Endodermal cell (in vitro differentiated cells): ENCODE measurements at regions not wholly inside any gene's neighbourhood (a gene's known extent, or its start where the extent isn't known, plus 50 kb on each side); places are given as distances from the start of the nearest gene placed in this dataset.

ENCODE experiments used
- DNase-seq: peaks from one replicate; pipeline ENCODE4 v3.0.0-alpha.2; 2017
- H3K27ac ChIP-seq: 2 replicates; pipeline ENCODE4 v1.5.1; 2013; ENCODE audit warnings: mild to moderate bottlenecking, low read depth, low read length, moderate library complexity
- H3K27me3 ChIP-seq: 2 replicates; pipeline ENCODE4 v1.6.1; 2013; ENCODE audit warnings: mild to moderate bottlenecking, low read length, moderate library complexity; ENCODE audit not compliant: insufficient read depth, control insufficient read depth, poor library complexity, severe bottlenecking
- H3K36me3 ChIP-seq: 2 replicates; pipeline ENCODE4 v1.7.0; 2013; ENCODE audit warnings: mild to moderate bottlenecking, low read length, moderate library complexity; ENCODE audit not compliant: control insufficient read depth, insufficient read depth
- H3K4me1 ChIP-seq: one replicate; pipeline ENCODE4 v1.7.0; 2013; ENCODE audit warnings: low read length; ENCODE audit not compliant: control insufficient read depth, insufficient read depth
- H3K4me3 ChIP-seq: 2 replicates; pipeline ENCODE4 v1.5.1; 2013; ENCODE audit warnings: mild to moderate bottlenecking, low read length, moderate library complexity
- H3K9ac ChIP-seq: 2 replicates; pipeline ENCODE4 v1.6.1; 2013; ENCODE audit warnings: mild to moderate bottlenecking, low read length, moderate library complexity; ENCODE audit not compliant: poor library complexity, severe bottlenecking; ENCODE audit errors: extremely low read depth
- H3K9me3 ChIP-seq: 2 replicates; pipeline ENCODE4 v1.6.1; 2013; ENCODE audit warnings: mild to moderate bottlenecking, low read length, moderate library complexity; ENCODE audit not compliant: control insufficient read depth
- H3K27ac Mint-ChIP-seq: 2 replicates; pipeline ENCODE4 v1.8.0; 2020; ENCODE audit warnings: mixed read lengths
- H3K27me3 Mint-ChIP-seq: 2 replicates; pipeline ENCODE4 v1.8.0; 2021; ENCODE audit warnings: mild to moderate bottlenecking, mixed read lengths; ENCODE audit not compliant: insufficient read depth
- H3K36me3 Mint-ChIP-seq: 2 replicates; pipeline ENCODE4 v1.8.0; 2020; ENCODE audit warnings: low read depth, mixed read lengths
- H3K4me1 Mint-ChIP-seq: 2 replicates; pipeline ENCODE4 v1.8.0; 2020; ENCODE audit warnings: mixed read lengths
- H3K4me3 Mint-ChIP-seq: 2 replicates; pipeline ENCODE4 v1.8.0; 2020; ENCODE audit warnings: mild to moderate bottlenecking, moderate library complexity, mixed read lengths
- H3K9me3 Mint-ChIP-seq: 2 replicates; pipeline ENCODE4 v1.8.0; 2020; ENCODE audit warnings: mild to moderate bottlenecking, mixed read lengths
- CTCF ChIP-seq: fragments of 200-600 bp; sonication (generic); conservative IDR thresholded peaks from 2 replicates; pipeline ENCODE4 v1.5.0; 2021; ENCODE audit warnings: antibody characterized with exemption, mild to moderate bottlenecking
- WGBS, 2 experiments: methylation state at CpG; one replicate each; pipeline versions ENCODE4 v1.1.5 to v1.1.7; 2013; ENCODE audit warnings: missing lambda C conversion rate in 2 of 2, mixed read lengths in 1 of 2; ENCODE audit not compliant: insufficient coverage in 1 of 2, insufficient read length in 1 of 2; 5-methylcytosine and 5-hydroxymethylcytosine counted together

GRCh38 chr4:138756519-138756918, 259.1 kb upstream of the NOCT start:
- Mint-ChIP-seq H3K27ac (no peak overlapping the region), H3K27me3 (no peaks in the 10 kb centered on the region), H3K9me3 (peaks cover 20% of the 10 kb centered on the region), H3K4me1 (peaks cover 8% of the 10 kb centered on the region), H3K36me3 (peaks cover 3% of the 10 kb centered on the region), H3K4me3 (no peak overlapping the region)
- Histone ChIP-seq H3K9me3 (peaks cover 17% of the 10 kb centered on the region), H3K27ac (no peak overlapping the region), H3K27me3 (no peaks in the 10 kb centered on the region), H3K4me1 (no peaks in the 10 kb centered on the region), H3K4me3 (no peak overlapping the region), H3K9ac (no peak overlapping the region), H3K36me3 (no peaks in the 10 kb centered on the region)
- no peak for TF ChIP-seq CTCF
- DNase-seq, result no peak

DNA sequence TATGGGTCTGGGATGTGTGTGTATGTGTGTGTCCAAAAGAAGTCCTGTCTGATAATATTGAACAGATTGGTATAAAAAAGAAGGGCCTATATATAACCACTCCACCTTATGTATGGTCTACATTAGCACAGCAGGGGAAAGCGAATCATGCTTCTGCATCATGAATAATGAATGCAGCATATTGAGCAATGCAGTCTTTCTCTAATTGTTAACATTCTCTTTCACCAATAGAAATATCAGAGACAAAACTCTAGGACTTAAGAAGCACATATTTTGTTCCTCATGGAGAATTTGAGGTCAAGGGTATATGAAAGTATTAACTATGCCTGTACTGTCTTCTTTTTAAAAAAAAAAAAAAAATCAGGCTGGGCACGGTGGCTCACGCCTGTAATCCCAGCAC, 264.3 kb upstream of the NOCT start:
- 91 to 100% methylated on average over 1 of the region's 3 CpGs for WGBS, 2 experiments
- no peak overlapping the region for H3K27ac Mint-ChIP-seq
- Histone ChIP-seq H3K9me3 (peaks cover 28% of the 10 kb centered on the region), H3K36me3 (no peaks in the 10 kb centered on the region), H3K9ac (no peak overlapping the region), H3K4me3 (no peak overlapping the region), H3K27me3 (no peaks in the 10 kb centered on the region), H3K27ac (no peak overlapping the region), H3K4me1 (no peaks in the 10 kb centered on the region)
- no peak for DNase-seq
- no peaks in the 10 kb centered on the region for H3K27me3 Mint-ChIP-seq
- peaks cover 6% of the 10 kb centered on the region for H3K36me3 Mint-ChIP-seq
- no peak overlapping the region for H3K4me3 Mint-ChIP-seq
- no peak for TF ChIP-seq CTCF
- H3K4me1 Mint-ChIP-seq, result peaks cover 16% of the 10 kb centered on the region
- H3K9me3 Mint-ChIP-seq, result peaks cover 30% of the 10 kb centered on the region

DNA sequence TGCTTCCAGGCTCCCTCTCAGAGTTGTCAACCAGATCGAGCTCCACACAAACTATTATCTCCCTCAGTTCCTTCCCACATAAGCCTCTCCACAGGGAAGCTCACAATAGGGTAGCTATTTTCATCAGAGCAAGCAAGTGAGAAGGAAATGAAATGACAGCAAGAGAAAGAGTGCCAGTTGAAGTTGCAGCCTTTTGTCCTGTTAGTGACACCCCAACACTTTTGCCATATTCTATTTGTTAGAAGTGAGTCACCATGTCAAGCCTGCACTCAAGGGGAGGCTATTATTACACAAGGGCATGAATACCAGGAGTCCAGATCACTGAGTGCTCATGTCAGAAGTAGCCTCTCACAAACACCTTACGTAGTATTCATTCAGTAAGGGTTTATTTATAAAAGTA, 266.3 kb upstream of the NOCT start:
- no peak overlapping the region for H3K27ac Mint-ChIP-seq
- no peak for TF ChIP-seq CTCF
- WGBS, 2 experiments, result 40 to 65% methylated on average over 1 of the region's 2 CpGs
- H3K4me3 ChIP-seq, result no peak overlapping the region
- H3K9me3 Mint-ChIP-seq, result peaks cover 30% of the 10 kb centered on the region
- peaks cover 18% of the 10 kb centered on the region for H3K4me1 Mint-ChIP-seq
- H3K4me1 ChIP-seq, result no peaks in the 10 kb centered on the region
- peaks cover 6% of the 10 kb centered on the region for H3K36me3 Mint-ChIP-seq
- no peak overlapping the region for H3K27ac ChIP-seq
- H3K9me3 ChIP-seq, result peaks cover 21% of the 10 kb centered on the region
- H3K27me3 Mint-ChIP-seq, result peaks cover 3% of the 10 kb centered on the region
- H3K9ac ChIP-seq, result no peak overlapping the region
- no peaks in the 10 kb centered on the region for H3K36me3 ChIP-seq
- H3K27me3 ChIP-seq, result no peaks in the 10 kb centered on the region
- no peak for DNase-seq
- no peak overlapping the region for H3K4me3 Mint-ChIP-seq
